ENCODE measurements at regions not wholly inside any gene's neighbourhood (a gene's known extent, or its start where the extent isn't known, plus 50 kb on each side); places are given as distances from the start of the nearest gene placed in this dataset.

DNA sequence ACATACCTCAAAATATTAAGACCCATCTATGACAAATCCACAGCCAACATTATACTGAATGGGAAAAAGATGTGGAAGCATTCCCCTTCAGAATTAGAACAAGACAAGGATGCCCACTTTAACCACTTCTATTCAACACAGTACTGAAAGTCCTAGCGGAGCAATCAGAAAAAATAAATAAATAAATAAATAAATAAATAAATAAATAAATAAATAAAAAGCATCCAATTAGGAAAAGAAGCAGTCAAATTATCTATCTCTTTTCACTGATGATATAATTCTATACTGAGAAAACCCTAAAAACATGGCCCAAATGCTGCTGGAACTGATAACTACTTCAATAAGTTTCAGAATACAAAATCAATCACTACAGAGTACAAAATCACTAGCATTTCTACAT is 67.5 kb downstream of the PRR32 start:
- no peak for DNase-seq
- Histone ChIP-seq H3K36me3 (ENCODE audit: control insufficient read depth, insufficient read depth, low read length) (no peaks in the 10 kb centered on the region), H3K4me3 (ENCODE audit: low read length) (no peak overlapping the region), H3K4me1 (ENCODE audit: control insufficient read depth, insufficient read depth, low read length) (no peaks in the 10 kb centered on the region), H3K27me3 (ENCODE audit: control insufficient read depth, insufficient read depth, low read length) (no peaks in the 10 kb centered on the region), H3K9me3 (replicated peaks; ENCODE audit: control insufficient read depth, low read depth, low read length) (peaks cover 11% of the 10 kb centered on the region), H3K27ac (ENCODE audit: low read length) (no peak overlapping the region)
- WGBS (ENCODE audit: insufficient coverage): no CpG with 5 or more reads among the region's 1 CpG

DNA sequence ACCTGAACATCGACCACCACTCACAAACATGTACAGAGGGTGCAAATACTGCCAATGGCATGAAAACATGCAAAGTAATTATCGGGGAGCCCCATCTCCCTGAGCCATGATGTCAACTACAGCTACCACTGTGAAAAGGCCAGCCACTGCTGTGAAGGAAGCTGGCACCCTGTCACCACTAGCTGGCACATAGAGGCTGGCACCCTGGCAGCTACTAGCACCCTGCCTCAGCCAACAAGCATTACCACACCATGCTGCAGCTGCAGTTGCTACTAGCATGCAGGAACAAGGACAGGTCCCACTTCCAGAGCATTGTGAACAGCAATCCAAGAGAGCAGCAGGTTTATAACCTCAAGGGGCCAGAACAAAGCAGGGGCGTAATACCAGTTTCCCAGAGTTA is 81.4 kb downstream of the PRR32 start:
- Histone ChIP-seq H3K9me3 (replicated peaks; ENCODE audit: control insufficient read depth, low read depth, low read length) (no peaks in the 10 kb centered on the region), H3K4me1 (ENCODE audit: control insufficient read depth, insufficient read depth, low read length) (no peaks in the 10 kb centered on the region), H3K36me3 (ENCODE audit: control insufficient read depth, insufficient read depth, low read length) (no peaks in the 10 kb centered on the region), H3K27me3 (ENCODE audit: control insufficient read depth, insufficient read depth, low read length) (no peaks in the 10 kb centered on the region), H3K27ac (ENCODE audit: low read length) (no peak overlapping the region), H3K4me3 (ENCODE audit: low read length) (no peak overlapping the region)
- WGBS (ENCODE audit: insufficient coverage): 77% methylated on average over 2 of the region's 3 CpGs
- no peak for DNase-seq

- H3K9me3 ChIP-seq (replicated peaks; ENCODE audit: control insufficient read depth, low read depth, low read length): peaks cover 19% of the 10 kb centered on the region
- WGBS (ENCODE audit: insufficient coverage): no CpG with 5 or more reads among the region's 1 CpG
- H3K36me3 ChIP-seq (ENCODE audit: control insufficient read depth, insufficient read depth, low read length): no peaks in the 10 kb centered on the region
- H3K27ac ChIP-seq (ENCODE audit: low read length): no peak overlapping the region
- no peak overlapping the region for H3K4me3 ChIP-seq (ENCODE audit: low read length)
- H3K27me3 ChIP-seq (ENCODE audit: control insufficient read depth, insufficient read depth, low read length): no peaks in the 10 kb centered on the region
- no peak for DNase-seq
- H3K4me1 ChIP-seq (ENCODE audit: control insufficient read depth, insufficient read depth, low read length): no peaks in the 10 kb centered on the region
Observed at GRCh38 chrX:126929071-126929470, 109.5 kb downstream of the PRR32 start.

DNA sequence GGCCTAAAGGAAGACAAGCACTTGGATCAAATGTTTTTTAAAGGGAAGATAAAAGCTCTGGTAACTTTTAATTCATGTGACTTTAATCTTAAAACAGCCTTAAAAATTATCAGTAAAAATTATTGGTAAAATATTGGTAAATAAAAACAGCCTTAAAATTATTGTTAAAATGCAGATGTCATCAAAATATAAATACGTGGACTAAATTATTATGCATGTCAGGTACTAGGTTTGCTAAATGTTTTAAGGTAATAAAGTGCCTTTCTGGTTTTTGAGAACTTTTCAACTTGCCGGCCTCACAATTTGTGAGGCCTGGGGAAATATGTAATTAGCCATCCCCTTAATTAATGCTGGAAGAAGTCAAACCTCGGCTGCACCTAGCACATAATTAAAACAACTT is 147.7 kb downstream of the PRR32 start:
- no CpG with 5 or more reads among the region's 3 CpGs for WGBS (ENCODE audit: insufficient coverage)
- H3K36me3 ChIP-seq (ENCODE audit: control insufficient read depth, insufficient read depth, low read length): no peaks in the 10 kb centered on the region
- no peak overlapping the region for H3K27ac ChIP-seq (ENCODE audit: low read length)
- peaks cover 11% of the 10 kb centered on the region for H3K9me3 ChIP-seq (replicated peaks; ENCODE audit: control insufficient read depth, low read depth, low read length)
- no peaks in the 10 kb centered on the region for H3K27me3 ChIP-seq (ENCODE audit: control insufficient read depth, insufficient read depth, low read length)
- no peaks in the 10 kb centered on the region for H3K4me1 ChIP-seq (ENCODE audit: control insufficient read depth, insufficient read depth, low read length)
- H3K4me3 ChIP-seq (ENCODE audit: low read length): no peak overlapping the region
- DNase-seq: no peak

DNA sequence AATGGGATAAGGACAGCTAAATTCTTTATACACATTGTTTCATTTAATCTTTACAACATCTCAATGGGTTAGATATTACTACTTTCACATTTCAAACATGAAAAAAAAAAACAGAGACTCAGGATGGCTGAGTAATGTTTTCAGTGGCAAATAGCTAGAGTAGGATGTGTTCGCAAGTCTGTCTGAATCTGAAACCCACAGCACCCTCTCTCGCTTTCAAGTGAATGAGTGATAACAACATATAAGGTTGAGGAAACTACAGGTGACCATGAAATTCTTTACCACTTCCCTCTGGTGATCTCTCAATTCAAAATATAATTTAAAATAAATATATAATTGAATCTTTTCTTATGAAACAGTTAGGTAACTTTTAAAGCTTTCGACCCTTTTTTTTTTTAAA is 162.6 kb downstream of the PRR32 start:
- no peak for DNase-seq
- no peaks in the 10 kb centered on the region for H3K9me3 ChIP-seq (replicated peaks; ENCODE audit: control insufficient read depth, low read depth, low read length)
- no peak overlapping the region for H3K4me3 ChIP-seq (ENCODE audit: low read length)
- WGBS (ENCODE audit: insufficient coverage): no CpG with 5 or more reads among the region's 3 CpGs
- no peak overlapping the region for H3K27ac ChIP-seq (ENCODE audit: low read length)
- H3K36me3 ChIP-seq (ENCODE audit: control insufficient read depth, insufficient read depth, low read length): no peaks in the 10 kb centered on the region
- H3K27me3 ChIP-seq (ENCODE audit: control insufficient read depth, insufficient read depth, low read length): no peaks in the 10 kb centered on the region
- no peaks in the 10 kb centered on the region for H3K4me1 ChIP-seq (ENCODE audit: control insufficient read depth, insufficient read depth, low read length)

DNA sequence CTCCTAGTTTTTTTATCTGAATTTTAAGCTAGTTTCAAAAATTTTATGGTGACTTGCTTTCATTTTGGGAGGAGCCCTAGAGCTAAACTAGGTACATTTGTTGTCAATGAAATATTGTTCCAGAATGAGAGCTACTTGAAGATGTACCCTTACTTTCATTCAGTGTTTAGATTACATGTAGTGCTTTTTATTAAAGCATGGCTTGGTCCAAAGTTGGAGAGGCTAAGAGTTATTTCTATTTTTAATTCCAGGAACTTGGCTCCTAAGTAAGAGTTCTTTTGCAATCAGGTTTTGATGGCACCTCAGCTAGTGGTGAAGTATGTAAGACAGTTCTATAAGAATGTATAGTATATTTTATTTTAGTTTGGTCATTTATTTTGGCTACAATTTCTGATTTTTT is 165.5 kb downstream of the PRR32 start:
- no peaks in the 10 kb centered on the region for H3K4me1 ChIP-seq (ENCODE audit: control insufficient read depth, insufficient read depth, low read length)
- DNase-seq: no peak
- H3K9me3 ChIP-seq (replicated peaks; ENCODE audit: control insufficient read depth, low read depth, low read length): no peaks in the 10 kb centered on the region
- no peaks in the 10 kb centered on the region for H3K36me3 ChIP-seq (ENCODE audit: control insufficient read depth, insufficient read depth, low read length)
- no peaks in the 10 kb centered on the region for H3K27me3 ChIP-seq (ENCODE audit: control insufficient read depth, insufficient read depth, low read length)
- no peak overlapping the region for H3K27ac ChIP-seq (ENCODE audit: low read length)
- H3K4me3 ChIP-seq (ENCODE audit: low read length): no peak overlapping the region

DNA sequence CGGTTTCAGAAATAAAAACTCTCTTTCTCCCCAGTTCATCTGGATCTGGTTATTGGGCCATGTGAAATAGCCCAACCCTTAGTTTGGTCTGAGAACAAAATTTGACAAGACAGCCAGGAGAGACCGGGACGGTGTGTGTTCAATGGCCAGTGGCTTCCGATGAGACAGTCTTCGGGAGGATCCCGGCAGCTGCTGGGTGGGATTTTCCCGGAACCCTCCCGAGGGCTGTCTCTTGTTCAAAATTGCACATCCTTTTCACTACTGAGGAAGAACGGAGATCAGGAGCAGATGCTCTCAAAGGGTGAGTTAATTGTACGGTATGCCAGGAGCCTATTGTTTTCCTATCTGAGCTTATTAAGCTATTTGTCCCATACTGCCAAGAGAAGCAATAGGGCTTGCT is 166.5 kb downstream of the PRR32 start:
- 61% methylated on average over 4 of the region's 10 CpGs for WGBS (ENCODE audit: insufficient coverage)
- Histone ChIP-seq H3K4me3 (ENCODE audit: low read length) (no peak overlapping the region), H3K27ac (ENCODE audit: low read length) (no peak overlapping the region), H3K27me3 (ENCODE audit: control insufficient read depth, insufficient read depth, low read length) (no peaks in the 10 kb centered on the region), H3K36me3 (ENCODE audit: control insufficient read depth, insufficient read depth, low read length) (no peaks in the 10 kb centered on the region), H3K9me3 (replicated peaks; ENCODE audit: control insufficient read depth, low read depth, low read length) (no peaks in the 10 kb centered on the region), H3K4me1 (ENCODE audit: control insufficient read depth, insufficient read depth, low read length) (no peaks in the 10 kb centered on the region)
- peak; percentile 78 for DNase-seq

- H3K27me3 ChIP-seq (ENCODE audit: control insufficient read depth, insufficient read depth, low read length): no peaks in the 10 kb centered on the region
- H3K9me3 ChIP-seq (replicated peaks; ENCODE audit: control insufficient read depth, low read depth, low read length): no peaks in the 10 kb centered on the region
- no peaks in the 10 kb centered on the region for H3K4me1 ChIP-seq (ENCODE audit: control insufficient read depth, insufficient read depth, low read length)
- no peaks in the 10 kb centered on the region for H3K36me3 ChIP-seq (ENCODE audit: control insufficient read depth, insufficient read depth, low read length)
- WGBS (ENCODE audit: insufficient coverage): 23% methylated on average over 2 of the region's 4 CpGs
- no peak overlapping the region for H3K27ac ChIP-seq (ENCODE audit: low read length)
- H3K4me3 ChIP-seq (ENCODE audit: low read length): no peak overlapping the region
- DNase-seq: peak; percentile 44
Observed at GRCh38 chrX:126994032-126994600, 174.6 kb downstream of the PRR32 start.

DNA sequence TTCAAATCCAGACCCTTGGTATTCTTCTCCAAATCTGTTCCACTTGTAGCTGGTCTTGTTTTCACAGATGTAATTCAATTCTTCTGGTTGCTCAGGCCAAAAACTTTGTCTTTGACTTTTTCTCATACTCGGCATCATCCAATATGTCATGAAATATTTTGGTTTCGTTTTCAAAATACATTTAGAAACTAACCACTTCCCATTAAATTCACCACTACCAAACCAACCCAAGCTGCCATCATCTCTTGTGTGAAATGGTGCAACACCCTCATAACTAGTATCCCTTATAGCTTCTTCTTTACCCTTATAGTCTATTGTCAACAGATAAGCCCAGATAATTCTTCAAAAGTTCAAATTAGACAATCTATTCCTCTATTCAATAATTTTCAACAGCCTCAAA is 192.1 kb downstream of the PRR32 start:
- Histone ChIP-seq H3K4me1 (ENCODE audit: control insufficient read depth, insufficient read depth, low read length) (no peaks in the 10 kb centered on the region), H3K27me3 (ENCODE audit: control insufficient read depth, insufficient read depth, low read length) (no peaks in the 10 kb centered on the region), H3K36me3 (ENCODE audit: control insufficient read depth, insufficient read depth, low read length) (no peaks in the 10 kb centered on the region), H3K27ac (ENCODE audit: low read length) (no peak overlapping the region), H3K4me3 (ENCODE audit: low read length) (no peak overlapping the region), H3K9me3 (replicated peaks; ENCODE audit: control insufficient read depth, low read depth, low read length) (peaks cover 2% of the 10 kb centered on the region)
- 53% methylated on average over 2 of the region's 2 CpGs for WGBS (ENCODE audit: insufficient coverage)
- no peak for DNase-seq

GRCh38 chrX:127025013-127025412 is 205.5 kb downstream of the PRR32 start:
- DNase-seq: no peak
- Histone ChIP-seq H3K27ac (ENCODE audit: low read length) (no peak overlapping the region), H3K36me3 (ENCODE audit: control insufficient read depth, insufficient read depth, low read length) (no peaks in the 10 kb centered on the region), H3K9me3 (replicated peaks; ENCODE audit: control insufficient read depth, low read depth, low read length) (no peaks in the 10 kb centered on the region), H3K27me3 (ENCODE audit: control insufficient read depth, insufficient read depth, low read length) (no peaks in the 10 kb centered on the region), H3K4me1 (ENCODE audit: control insufficient read depth, insufficient read depth, low read length) (no peaks in the 10 kb centered on the region), H3K4me3 (ENCODE audit: low read length) (no peak overlapping the region)
- 50% methylated on average over 1 of the region's 2 CpGs for WGBS (ENCODE audit: insufficient coverage)

DNA sequence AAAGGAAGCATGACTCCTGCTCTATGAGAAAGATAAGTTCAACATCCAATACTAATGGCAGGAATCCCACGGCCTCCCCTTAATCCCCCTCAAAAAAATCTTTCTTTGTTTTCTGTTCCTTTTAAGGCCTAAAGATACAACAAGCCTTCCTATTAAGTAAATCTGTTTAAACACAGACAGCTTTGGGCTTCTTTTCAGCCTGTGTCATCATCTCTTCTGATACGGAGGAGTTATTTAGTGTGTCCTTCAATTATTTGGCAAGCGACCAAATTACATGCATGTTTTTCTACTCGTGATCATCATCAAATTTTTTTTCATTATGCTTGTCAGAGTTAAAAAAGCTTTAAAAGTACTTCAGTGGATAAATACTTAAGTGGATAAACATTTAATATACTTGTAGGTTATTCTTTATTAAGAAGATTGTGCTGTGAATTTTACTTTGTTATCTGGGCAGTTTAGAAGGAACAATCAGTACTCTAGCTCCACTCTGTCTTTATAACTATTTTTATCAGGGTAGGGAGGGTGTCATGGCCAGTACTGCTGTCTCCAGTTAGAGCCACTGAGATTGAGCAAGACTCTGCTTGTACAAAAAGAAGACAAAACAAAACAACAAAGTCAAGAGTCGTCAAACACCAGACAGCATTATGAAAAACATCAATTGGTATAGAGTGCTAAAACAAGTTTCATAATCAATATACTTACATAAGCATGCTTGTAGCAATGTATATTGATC is 210.7 kb downstream of the PRR32 start:
- H3K36me3 ChIP-seq (ENCODE audit: control insufficient read depth, insufficient read depth, low read length): no peaks in the 10 kb centered on the region
- H3K27ac ChIP-seq (ENCODE audit: low read length): peak overlapping the region; percentile 20
- no peaks in the 10 kb centered on the region for H3K4me1 ChIP-seq (ENCODE audit: control insufficient read depth, insufficient read depth, low read length)
- DNase-seq: peak; percentile 52
- WGBS (ENCODE audit: insufficient coverage): no CpG with 5 or more reads among the region's 5 CpGs
- no peak overlapping the region for H3K4me3 ChIP-seq (ENCODE audit: low read length)
- no peaks in the 10 kb centered on the region for H3K27me3 ChIP-seq (ENCODE audit: control insufficient read depth, insufficient read depth, low read length)
- no peaks in the 10 kb centered on the region for H3K9me3 ChIP-seq (replicated peaks; ENCODE audit: control insufficient read depth, low read depth, low read length)

Data from muscle of leg (tissue), 3 donors.